ENCODE measurements at regions not wholly inside any gene's neighbourhood (a gene's known extent, or its start where the extent isn't known, plus 50 kb on each side); places are given as distances from the start of the nearest gene placed in this dataset.

GRCh38 chr4:187188741-187189140, 465.1 kb upstream of the FAT1 start:
- TF ChIP-seq POLR2AphosphoS5 (IDR thresholded peaks at IDR 0.05; ENCODE audit: low read depth, low read length) (no peak), SIN3A (IDR thresholded peaks at IDR 0.05; ENCODE audit: borderline replicate concordance, insufficient read depth, low read length) (no peak), TAF1 (IDR thresholded peaks at IDR 0.05; ENCODE audit: borderline replicate concordance, insufficient read depth, low read length) (no peak), FOXP2 (optimal IDR thresholded peaks at IDR 0.05; ENCODE audit: borderline replicate concordance, extremely low read depth, extremely low read length, insufficient read depth) (no peak), REST (IDR thresholded peaks at IDR 0.05; ENCODE audit: insufficient read depth in 1 of 2, low read depth in 2 of 2, low read length in 2 of 2) (no peak)

DNA sequence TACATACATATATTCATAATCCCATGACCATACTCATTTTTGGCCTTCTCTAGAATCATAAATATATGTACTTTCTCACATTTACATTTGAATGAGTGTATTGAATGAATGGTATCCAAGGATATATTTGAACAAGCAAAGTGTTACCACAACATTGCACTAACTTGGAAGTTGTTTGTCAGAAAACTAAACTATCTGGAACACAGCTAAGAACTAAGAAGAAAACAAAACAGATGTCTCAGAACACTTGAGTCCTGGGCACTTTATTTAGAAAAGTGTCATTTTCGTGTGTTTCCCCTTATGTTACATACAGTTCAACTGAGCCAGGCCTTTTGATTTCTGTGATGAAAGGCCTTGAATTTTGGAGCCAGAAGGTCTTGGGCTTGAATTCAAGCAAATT, 466.7 kb upstream of the FAT1 start:
- TF ChIP-seq TAF1 (IDR thresholded peaks at IDR 0.05; ENCODE audit: borderline replicate concordance, insufficient read depth, low read length) (no peak), REST (IDR thresholded peaks at IDR 0.05; ENCODE audit: insufficient read depth in 1 of 2, low read depth in 2 of 2, low read length in 2 of 2) (no peak), FOXP2 (optimal IDR thresholded peaks at IDR 0.05; ENCODE audit: borderline replicate concordance, extremely low read depth, extremely low read length, insufficient read depth) (no peak), SIN3A (IDR thresholded peaks at IDR 0.05; ENCODE audit: borderline replicate concordance, insufficient read depth, low read length) (no peak), POLR2AphosphoS5 (IDR thresholded peaks at IDR 0.05; ENCODE audit: low read depth, low read length) (no peak)

GRCh38 chr4:187191676-187192075, 468.0 kb upstream of the FAT1 start:
- TF ChIP-seq SIN3A (IDR thresholded peaks at IDR 0.05; ENCODE audit: borderline replicate concordance, insufficient read depth, low read length), result no peak
- no peak for TF ChIP-seq TAF1 (IDR thresholded peaks at IDR 0.05; ENCODE audit: borderline replicate concordance, insufficient read depth, low read length)
- TF ChIP-seq FOXP2 (optimal IDR thresholded peaks at IDR 0.05; ENCODE audit: borderline replicate concordance, extremely low read depth, extremely low read length, insufficient read depth), result no peak
- TF ChIP-seq POLR2AphosphoS5 (IDR thresholded peaks at IDR 0.05; ENCODE audit: low read depth, low read length), result no peak
- TF ChIP-seq REST (IDR thresholded peaks at IDR 0.05; ENCODE audit: insufficient read depth in 1 of 2, low read depth in 2 of 2, low read length in 2 of 2), result no peak

DNA sequence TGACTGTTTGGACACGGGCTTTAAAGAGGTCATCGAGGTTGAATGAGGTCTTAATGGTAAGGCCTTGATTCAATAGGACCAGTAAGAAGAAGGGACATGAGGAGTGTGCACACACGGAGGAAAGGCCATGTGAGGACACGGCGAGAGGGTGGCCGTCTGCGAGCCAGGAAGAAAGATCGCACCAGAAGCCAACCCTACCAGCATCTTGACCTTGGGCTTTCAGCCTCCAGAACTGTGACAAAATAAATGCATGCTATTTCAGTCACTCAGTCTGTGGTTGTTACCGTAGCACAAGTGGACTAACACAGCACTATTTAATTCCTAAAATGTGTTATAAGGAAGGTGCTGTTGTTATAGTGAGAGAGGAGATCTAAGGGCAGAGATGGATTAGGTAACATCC, 468.6 kb upstream of the FAT1 start:
- no peak for TF ChIP-seq FOXP2 (optimal IDR thresholded peaks at IDR 0.05; ENCODE audit: borderline replicate concordance, extremely low read depth, extremely low read length, insufficient read depth)
- no peak for TF ChIP-seq REST (IDR thresholded peaks at IDR 0.05; ENCODE audit: insufficient read depth in 1 of 2, low read depth in 2 of 2, low read length in 2 of 2)
- TF ChIP-seq SIN3A (IDR thresholded peaks at IDR 0.05; ENCODE audit: borderline replicate concordance, insufficient read depth, low read length), result no peak
- no peak for TF ChIP-seq TAF1 (IDR thresholded peaks at IDR 0.05; ENCODE audit: borderline replicate concordance, insufficient read depth, low read length)
- TF ChIP-seq POLR2AphosphoS5 (IDR thresholded peaks at IDR 0.05; ENCODE audit: low read depth, low read length), result no peak

DNA sequence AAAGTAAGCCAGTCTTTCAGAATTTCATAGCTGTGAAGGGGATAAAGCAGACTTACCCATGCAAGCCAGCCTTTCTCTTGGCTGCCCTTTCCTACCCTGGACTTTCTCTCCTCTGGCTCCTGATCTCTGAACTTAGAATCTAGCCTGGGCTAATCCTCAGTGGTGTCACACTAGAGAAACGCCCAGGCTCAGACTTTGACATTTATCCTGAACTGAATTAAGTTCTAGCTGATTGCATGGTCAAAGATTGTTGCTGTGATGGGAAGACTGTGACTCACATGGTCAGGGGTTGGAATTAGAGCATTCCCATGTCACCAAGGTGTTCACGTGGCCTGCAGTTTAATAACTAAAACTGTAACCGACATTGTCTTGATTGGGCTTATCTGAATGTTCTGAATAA, 469.5 kb upstream of the FAT1 start:
- TF ChIP-seq REST (IDR thresholded peaks at IDR 0.05; ENCODE audit: insufficient read depth in 1 of 2, low read depth in 2 of 2, low read length in 2 of 2) (no peak), TAF1 (IDR thresholded peaks at IDR 0.05; ENCODE audit: borderline replicate concordance, insufficient read depth, low read length) (no peak), FOXP2 (optimal IDR thresholded peaks at IDR 0.05; ENCODE audit: borderline replicate concordance, extremely low read depth, extremely low read length, insufficient read depth) (no peak), SIN3A (IDR thresholded peaks at IDR 0.05; ENCODE audit: borderline replicate concordance, insufficient read depth, low read length) (no peak), POLR2AphosphoS5 (IDR thresholded peaks at IDR 0.05; ENCODE audit: low read depth, low read length) (no peak)
